SKM-1 treated with dmso at 0.1 percent for 144 hours (cell line): ENCODE measurements at regions not wholly inside any gene's neighbourhood (a gene's known extent, or its start where the extent isn't known, plus 50 kb on each side); places are given as distances from the start of the nearest gene placed in this dataset.

Source experiments
- DNase-seq: peaks from one replicate; lab custom pipeline; 2025; ENCODE audit not compliant: unreplicated experiment; lab: John Stamatoyannopoulos, UW

DNA sequence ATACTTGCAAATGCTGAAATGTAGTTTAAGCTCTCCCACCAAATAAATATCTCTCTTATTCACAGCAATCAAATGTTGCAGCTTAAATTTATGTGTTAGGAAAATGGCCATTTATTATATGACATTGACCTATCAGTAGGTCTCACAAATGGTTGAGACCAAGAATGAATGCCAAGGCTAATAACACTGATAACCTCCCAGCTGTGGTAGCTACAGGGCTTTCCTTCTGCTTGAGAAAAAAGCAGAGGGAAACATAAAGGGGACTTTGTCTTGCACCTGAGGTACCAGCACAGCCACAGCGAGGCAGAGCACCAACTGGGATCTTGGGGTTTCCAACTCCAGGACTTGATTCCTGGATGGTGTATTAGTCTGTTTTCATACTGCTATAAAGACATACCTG lies 73.1 kb upstream of the TTC14 start:
- no peak for DNase-seq

DNA sequence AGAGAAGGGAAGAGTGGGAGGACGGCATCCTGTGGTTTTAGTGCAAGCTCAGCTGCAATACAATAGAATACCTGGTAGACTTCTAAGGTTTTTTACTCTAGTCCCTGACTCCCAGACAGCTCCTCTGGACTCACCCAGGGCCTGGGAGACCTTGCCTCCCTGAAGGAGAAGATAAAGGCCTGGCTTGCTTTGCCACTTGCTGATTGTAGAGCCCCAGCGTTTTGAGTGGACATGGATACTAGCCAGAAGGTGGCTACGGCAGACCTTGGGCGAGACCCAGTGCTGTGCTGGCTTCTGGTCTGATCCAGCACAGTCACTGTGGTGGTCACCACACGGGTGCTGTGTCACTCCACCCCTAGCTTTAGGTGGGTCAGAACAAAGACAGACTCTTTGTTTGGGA lies 72.2 kb upstream of the TTC14 start:
- no peak for DNase-seq

DNA sequence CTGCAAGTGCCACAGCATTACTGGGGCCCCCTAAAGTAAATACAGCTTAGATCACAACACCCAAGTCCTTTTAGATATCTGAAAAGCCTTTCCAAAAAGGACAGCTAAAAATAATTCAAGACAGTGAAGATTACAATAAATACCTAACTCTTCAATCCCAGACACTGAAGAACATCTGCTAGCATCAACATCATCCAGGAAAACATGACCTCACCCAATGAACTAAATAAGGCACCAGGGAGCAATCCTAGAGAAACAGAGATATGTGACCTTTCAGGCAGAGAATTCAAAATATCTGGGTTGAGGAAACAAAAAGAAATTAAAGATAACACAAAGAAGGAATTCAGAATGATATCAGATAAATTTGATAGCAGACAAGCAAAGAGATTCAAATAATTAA lies 71.7 kb upstream of the TTC14 start:
- DNase-seq = no peak

GRCh38 chr3:180531303-180532278 lies 70.4 kb upstream of the TTC14 start:
- no peak for DNase-seq

DNA sequence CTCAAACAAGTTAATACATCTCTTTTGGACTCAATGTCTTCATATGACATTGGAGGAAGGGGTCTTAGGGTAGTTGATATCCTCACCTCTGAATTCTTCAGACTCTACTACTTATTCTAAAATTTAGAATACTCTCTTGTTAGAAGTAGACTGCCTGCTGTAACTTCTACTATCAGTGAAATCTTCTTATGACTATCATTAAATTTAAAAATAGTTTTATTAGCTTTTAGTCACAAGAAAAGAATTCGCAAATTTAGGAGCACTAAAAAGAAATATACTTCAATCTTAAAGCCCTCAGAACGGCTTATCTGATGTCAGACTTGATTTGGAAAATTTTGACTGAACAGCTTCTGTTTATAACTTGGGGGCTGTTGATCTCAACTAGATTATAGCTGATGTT lies 67.1 kb upstream of the TTC14 start:
- no peak for DNase-seq

GRCh38 chr3:180538493-180538892 lies 63.5 kb upstream of the TTC14 start:
- DNase-seq = no peak

GRCh38 chr3:180543877-180544276 lies 58.1 kb upstream of the TTC14 start:
- no peak for DNase-seq

DNA sequence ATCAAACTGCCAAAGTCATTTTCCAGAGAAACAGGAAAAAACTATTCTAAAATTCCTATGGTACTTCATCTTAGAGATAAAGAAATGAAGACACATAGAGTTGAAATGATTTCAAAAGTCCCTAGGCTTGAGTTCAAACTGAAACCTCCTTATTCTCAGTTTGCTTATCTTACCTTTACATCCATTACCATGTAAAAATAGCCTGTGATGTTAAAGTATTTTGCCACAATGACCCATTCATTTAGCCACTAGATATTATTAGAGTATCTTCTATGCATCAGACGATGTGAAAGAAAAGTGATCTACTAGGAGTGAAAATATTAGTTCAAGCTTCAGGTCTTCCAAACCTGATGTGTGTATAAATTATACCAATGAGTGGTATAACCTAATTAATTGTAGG lies 55.1 kb upstream of the TTC14 start:
- DNase-seq = no peak

- no peak for DNase-seq
These were observed 53.9 kb upstream of the TTC14 start for GRCh38 chr3:180548050-180548449.
